Activated CD8-positive, alpha-beta memory T cell treated with anti-CD3 and anti-CD28 coated beads for 24 hours (primary cell): ENCODE measurements at regions not wholly inside any gene's neighbourhood (a gene's known extent, or its start where the extent isn't known, plus 50 kb on each side); places are given as distances from the start of the nearest gene placed in this dataset.
"Not testable (repeated sequence)": the region's sequence is repeated elsewhere in the genome, so short reads cannot be mapped to it uniquely, and the experiment has no call there.

ENCODE experiments used
- DNase-seq: peaks from one replicate; pipeline ENCODE4 v3.0.0-alpha.2; 2020

- DNase-seq: no peak
Measured at GRCh38 chr4:13678186-13678924, 50.8 kb upstream of the BOD1L1 start.

DNA sequence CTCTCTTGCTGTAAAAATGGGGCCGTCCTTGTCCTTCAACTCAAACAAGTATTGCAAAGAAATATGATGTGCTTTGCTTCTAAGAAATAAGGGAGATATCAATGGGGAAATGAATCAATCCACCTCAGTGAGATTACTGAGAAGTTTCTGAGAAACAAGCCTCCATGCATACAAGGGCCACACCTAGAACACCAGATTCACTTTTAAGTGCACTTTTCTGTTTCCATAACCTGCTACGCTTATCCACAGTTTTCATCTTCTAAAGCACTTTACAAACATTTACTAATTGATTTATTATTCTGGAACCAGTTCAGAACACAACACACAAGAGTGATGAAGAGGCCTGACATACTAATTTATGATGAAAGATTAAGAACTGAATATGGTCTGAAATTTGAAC lies 54.0 kb upstream of the BOD1L1 start:
- DNase-seq: no peak

DNA sequence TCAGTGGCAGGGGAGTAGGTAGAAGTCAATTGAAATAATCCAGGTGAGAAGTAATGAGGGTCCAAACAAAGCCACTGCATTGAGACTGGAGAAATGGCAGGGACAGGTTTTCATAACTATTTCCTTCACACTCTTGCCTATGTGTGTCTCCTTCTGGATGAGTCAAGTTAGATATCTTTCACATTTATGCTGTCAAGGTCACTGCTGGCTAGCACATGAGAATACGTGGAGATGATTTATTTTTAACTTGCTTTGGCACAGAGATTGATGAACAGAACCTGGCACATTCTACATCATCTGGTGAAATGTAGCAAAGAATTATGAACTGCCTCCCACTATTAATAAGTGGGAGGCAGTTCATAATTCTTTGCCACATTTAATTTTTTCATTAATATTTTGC lies 66.7 kb upstream of the BOD1L1 start:
- no peak for DNase-seq

- DNase-seq: no peak
Measured at GRCh38 chr4:13698296-13698695, 70.8 kb upstream of the BOD1L1 start.

DNA sequence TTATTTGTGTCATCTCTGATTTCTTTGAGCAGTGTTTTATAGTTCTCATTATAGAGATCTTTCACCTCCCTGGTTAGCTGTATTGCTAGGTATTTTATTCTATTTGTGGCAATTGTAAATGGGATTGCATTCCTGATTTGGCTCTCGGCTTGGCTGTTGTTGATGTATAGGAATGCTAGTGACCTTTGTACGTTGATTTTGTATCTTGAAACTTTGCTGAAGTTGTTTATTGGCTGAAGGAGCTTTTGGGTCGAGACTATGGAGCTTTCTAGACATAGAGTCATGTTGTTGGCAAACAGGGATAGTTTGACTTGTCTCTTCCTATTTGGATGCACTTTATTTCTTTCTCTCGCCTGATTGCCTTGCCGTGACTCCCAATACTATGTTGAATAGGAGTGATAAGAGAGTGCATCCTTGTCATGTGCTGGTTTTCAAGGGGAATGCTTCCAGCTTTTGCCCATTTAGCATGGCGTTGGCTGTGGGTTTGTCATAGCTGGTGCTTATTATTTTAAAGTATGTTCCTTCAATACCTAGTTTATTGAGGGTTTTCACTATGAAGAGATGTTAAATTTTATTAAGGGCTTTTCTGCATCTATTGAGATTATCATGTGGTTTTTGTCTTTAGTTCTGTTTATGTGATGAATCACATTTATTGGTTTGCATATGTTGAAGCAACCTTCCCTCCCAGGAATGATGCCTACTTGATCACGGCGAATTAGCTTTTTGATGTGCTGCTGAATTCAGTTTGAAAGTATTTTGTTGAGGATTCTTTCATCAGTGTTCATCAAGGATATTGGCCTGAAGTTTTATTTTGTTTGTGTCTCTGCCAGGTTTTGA lies 72.7 kb upstream of the BOD1L1 start:
- no peak for DNase-seq

DNA sequence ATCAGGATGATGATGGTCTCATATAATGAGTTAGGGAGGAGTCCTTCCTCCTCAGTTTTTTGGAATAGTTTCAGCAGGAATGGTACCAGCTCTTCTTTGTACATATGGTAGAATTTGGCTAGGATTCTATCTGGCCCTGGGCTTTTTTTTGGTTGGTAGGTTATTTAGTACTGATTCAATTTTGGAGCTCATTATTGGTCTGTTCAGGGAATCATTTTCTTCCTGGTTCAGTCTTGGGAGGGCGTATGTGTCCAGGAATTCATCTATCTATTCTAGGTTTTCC lies 73.3 kb upstream of the BOD1L1 start:
- DNase-seq: not testable (repeated sequence)

GRCh38 chr4:13701937-13702446 lies 74.5 kb upstream of the BOD1L1 start:
- DNase-seq: no peak

- no peak for DNase-seq
Measured at GRCh38 chr4:13703096-13703495, 75.6 kb upstream of the BOD1L1 start.

GRCh38 chr4:13704035-13704434 lies 76.5 kb upstream of the BOD1L1 start:
- no peak for DNase-seq

- no peak for DNase-seq
Measured at GRCh38 chr4:13704761-13705160, 77.2 kb upstream of the BOD1L1 start.

- no peak for DNase-seq
Measured at GRCh38 chr4:13705521-13706041, 78.1 kb upstream of the BOD1L1 start.

GRCh38 chr4:13706120-13706519 lies 78.6 kb upstream of the BOD1L1 start:
- DNase-seq: no peak

DNA sequence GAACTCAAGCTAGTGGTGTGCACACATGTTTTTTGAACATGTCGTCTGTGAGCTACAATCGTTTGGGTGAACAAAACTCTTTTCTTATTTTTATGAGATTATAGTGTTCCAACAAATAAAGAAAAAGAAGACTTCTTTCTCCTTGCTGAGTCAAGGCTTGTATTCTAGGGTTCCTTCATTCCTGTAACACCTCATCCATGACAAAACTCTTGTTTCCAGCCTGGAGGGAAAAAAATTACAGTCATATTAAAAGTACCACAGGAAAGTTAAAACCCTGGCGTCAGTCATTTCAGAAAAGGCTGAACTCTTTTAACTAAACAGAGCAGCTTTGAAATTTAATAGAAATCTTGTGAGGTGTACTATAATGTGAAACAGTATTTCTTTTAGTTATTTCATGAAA lies 79.2 kb upstream of the BOD1L1 start:
- no peak for DNase-seq

DNA sequence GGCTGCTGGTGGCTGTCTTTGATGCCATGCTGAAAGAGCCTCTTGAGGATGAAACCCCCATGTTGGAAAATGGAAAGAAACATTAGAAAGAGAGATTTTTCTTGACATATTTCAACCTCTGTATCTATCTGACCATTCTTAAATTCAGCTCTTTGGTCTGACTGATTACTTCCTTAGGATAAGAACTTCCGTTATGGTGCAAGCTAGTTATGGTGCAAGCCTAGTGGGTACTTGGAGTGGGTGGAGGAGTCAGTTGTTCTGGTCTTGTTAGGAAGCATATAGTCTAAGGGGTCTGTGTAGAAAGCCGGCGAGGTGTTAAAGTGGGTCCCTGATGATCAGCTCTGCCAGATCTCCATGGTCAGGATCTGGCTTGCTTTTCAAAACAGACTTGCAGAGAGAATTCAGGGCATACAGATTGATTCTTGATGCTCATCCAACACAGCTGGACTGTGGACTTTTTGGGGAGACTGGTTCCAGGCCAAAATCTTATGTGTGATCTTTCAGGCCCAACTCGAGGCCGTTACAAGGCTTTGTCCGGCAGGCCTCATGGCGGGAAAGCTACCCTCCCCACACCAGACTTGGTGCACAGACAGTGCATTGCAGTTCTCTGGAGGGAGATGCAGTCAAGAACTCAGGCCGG lies 82.8 kb upstream of the BOD1L1 start:
- DNase-seq: no peak

DNA sequence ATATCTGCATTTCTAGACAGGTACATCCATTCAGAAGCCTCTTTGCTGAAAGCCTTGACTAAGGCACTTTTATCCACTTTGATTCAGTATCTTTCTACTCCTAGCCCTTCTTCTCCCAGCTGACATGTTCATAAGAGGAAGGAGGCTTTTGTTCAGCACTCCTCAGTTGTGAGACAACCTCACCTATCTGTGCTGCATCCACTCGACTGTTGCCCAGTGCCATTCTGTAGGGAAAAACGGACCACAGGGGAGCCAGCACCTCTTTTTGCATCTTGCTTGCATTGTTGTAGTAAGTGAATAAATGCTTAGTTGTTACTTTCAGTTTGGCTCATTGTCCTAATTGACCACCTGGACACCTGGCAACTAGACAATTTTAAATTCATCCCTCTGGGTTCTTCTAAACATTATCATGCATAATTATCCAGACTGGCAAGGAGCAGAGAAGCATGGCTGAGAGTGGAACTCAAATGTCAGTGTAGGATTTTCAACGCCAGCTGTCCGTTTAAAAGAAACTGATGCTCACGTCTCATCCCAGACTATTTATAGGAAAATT lies 83.8 kb upstream of the BOD1L1 start:
- no peak for DNase-seq

DNA sequence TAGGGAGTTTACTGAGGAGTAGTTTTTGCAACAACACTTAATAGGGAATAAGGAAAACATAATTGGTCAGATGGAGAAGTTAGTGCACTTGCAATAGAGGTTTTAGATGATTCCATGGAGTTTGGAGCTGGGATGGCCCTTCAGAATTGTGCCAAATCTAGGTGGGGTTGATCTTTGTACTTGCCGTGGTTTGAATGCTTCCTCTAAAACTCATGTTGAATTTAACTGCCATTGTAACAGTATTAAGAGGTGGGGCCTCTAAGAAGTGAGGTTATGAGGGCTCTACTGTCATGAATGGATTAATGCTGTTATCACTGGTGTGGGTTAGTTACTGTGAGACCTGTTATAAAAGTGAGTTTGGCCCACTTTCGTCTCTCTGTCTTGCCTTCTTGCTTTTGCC lies 94.4 kb upstream of the BOD1L1 start:
- DNase-seq: no peak

- no peak for DNase-seq
Measured at GRCh38 chr4:13722649-13723048, 95.1 kb upstream of the BOD1L1 start.

DNA sequence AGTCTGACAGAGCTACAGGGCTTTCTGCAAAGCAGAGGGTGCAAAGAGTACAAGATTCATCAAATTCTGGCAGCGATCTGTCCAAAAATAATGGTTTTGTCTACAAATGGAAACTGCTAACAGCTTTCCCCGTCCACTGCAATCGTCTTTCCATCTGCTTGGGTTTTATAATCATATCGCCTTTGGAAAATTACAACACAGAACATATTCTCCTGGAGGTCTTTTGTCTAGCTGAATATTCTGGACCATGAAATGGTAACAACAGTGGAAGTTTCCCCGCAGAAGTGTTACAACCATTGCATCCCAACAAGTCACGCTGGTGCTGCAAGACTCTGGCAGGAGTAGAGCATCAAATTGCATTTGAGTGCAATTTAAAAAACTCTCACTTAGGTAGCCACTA lies 101.2 kb upstream of the BOD1L1 start:
- DNase-seq: no peak

- no peak for DNase-seq
Measured at GRCh38 chr4:13731019-13731418, 103.5 kb upstream of the BOD1L1 start.

DNA sequence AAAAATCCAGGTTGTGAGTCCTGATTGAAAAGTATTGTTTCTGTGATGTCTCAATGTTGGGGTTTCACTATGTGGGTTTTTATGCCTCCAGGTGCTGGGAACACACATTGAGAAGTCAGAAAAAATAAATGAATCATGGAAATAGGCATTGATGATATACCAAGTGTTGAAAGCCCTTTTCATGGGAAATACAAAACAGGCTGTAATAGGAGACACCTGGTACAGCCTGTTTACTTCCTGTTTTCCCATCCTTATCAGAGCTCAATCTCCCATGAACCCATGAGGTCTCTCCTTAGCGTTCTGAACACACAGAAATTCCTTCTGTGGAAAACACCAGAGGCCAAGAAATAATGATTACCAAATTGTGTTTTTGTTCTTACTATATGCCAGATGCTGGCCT lies 106.3 kb upstream of the BOD1L1 start:
- no peak for DNase-seq

DNA sequence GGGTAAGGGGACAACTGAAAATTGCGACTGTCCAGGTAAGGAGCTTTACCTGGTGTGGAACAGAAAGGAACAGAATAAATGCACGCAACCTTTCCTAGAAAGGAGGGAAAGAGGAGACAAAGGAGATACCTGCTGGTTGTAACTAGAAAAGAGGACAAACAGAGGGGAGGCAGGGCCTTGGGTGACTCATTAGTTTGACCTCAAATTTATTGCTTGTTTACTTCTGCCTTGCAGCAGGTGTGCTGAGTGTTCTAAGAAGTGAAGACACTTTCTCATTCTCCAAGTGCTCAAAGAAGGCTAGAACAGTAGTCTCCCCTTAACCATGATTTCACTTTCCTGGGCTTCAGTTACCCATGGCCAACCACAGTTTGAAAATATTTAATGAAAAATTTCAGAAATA lies 123.1 kb upstream of the BOD1L1 start:
- DNase-seq: no peak

DNA sequence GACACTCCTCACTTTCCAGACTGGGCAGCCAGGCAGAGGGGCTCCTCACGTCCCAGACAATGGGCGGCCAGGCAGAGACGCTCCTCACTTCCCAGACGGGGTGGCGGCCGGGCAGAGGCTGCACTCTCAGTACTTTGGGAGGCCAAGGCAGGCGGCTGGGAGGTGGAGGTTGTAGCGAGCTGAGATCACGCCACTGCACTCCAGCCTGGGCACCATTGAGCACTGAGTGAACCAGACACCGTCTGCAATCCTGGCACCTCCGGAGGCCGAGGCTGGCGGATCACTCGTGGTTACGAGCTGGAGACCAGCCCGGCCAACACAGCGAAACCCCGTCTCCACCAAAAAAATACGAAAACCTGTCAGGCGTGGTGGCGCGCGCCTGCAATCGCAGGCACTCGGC lies 134.1 kb upstream of the BOD1L1 start:
- DNase-seq: not testable (repeated sequence)

- DNase-seq: no peak
Measured at GRCh38 chr4:13762130-13762529, 134.6 kb upstream of the BOD1L1 start.
